ENCODE measurements at regions not wholly inside any gene's neighbourhood (a gene's known extent, or its start where the extent isn't known, plus 50 kb on each side); places are given as distances from the start of the nearest gene placed in this dataset.

- Mint-ChIP-seq H3K9me3 (ENCODE audit: unreplicated experiment) (peaks cover 8% of the 10 kb centered on the region), H3K4me1 (ENCODE audit: insufficient read depth, unreplicated experiment) (peaks cover 5% of the 10 kb centered on the region), H3K36me3 (ENCODE audit: insufficient read depth, unreplicated experiment) (no peaks in the 10 kb centered on the region), H3K4me3 (ENCODE audit: unreplicated experiment) (no peak overlapping the region), H3K27me3 (ENCODE audit: insufficient read depth, unreplicated experiment) (no peaks in the 10 kb centered on the region), H3K27ac (ENCODE audit: low read depth, unreplicated experiment) (no peak overlapping the region)
- POLR2A ChIA-PET: interaction anchor here (1.0 kb wide), 1 partner anchor 870 kb away, joined by 3 read pairs; no protein-coding TSS in a partner anchor
- CTCF ChIA-PET: interaction anchor here (0.6 to 1.4 kb wide), 4 partner anchors 9 to 175 kb away, joined by 3 to 5 read pairs (median 4); no protein-coding TSS in a partner anchor
- no peak for DNase-seq (ENCODE audit: unreplicated experiment)
- intact Hi-C loops (cut with micrococcal nuclease): no loop called here
- TF ChIP-seq, protein P1, sequence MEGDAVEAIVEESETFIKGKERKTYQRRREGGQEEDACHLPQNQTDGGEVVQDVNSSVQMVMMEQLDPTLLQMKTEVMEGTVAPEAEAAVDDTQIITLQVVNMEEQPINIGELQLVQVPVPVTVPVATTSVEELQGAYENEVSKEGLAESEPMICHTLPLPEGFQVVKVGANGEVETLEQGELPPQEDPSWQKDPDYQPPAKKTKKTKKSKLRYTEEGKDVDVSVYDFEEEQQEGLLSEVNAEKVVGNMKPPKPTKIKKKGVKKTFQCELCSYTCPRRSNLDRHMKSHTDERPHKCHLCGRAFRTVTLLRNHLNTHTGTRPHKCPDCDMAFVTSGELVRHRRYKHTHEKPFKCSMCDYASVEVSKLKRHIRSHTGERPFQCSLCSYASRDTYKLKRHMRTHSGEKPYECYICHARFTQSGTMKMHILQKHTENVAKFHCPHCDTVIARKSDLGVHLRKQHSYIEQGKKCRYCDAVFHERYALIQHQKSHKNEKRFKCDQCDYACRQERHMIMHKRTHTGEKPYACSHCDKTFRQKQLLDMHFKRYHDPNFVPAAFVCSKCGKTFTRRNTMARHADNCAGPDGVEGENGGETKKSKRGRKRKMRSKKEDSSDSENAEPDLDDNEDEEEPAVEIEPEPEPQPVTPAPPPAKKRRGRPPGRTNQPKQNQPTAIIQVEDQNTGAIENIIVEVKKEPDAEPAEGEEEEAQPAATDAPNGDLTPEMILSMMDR (IDR thresholded peaks at IDR 0.05; ENCODE audit: unreplicated experiment): no peak
- BruUV-seq (replicated peaks): no TSS peak
Observed at GRCh38 chr5:167895899-167896659, 395.4 kb upstream of the WWC1 start.

DNA sequence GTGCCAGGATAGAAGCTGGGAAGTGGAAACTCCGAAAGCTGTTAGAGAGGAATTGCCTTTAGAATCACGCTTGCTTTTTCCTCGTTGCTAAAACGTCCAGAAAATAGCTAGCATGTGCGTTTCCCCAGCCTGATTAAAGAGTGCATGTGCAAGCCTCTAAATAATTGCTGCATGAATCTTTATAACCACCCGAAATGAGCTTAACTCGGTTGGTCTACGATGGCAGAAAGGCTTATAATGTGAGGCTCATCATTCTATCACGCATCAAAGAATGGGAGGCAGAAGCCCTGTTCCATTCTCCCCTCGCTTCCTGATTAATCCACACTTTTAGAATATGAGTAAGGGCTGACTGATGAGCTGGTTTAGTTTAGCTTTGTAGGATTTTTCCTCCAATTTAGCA is 394.6 kb upstream of the WWC1 start:
- Mint-ChIP-seq H3K27me3 (ENCODE audit: insufficient read depth, unreplicated experiment) (no peaks in the 10 kb centered on the region), H3K27ac (ENCODE audit: low read depth, unreplicated experiment) (no peak overlapping the region), H3K9me3 (ENCODE audit: unreplicated experiment) (peaks cover 8% of the 10 kb centered on the region), H3K4me3 (ENCODE audit: unreplicated experiment) (no peak overlapping the region), H3K36me3 (ENCODE audit: insufficient read depth, unreplicated experiment) (no peaks in the 10 kb centered on the region), H3K4me1 (ENCODE audit: insufficient read depth, unreplicated experiment) (peaks cover 5% of the 10 kb centered on the region)
- BruUV-seq (replicated peaks): no TSS peak
- DNase-seq (ENCODE audit: unreplicated experiment): no peak
- ChIA-PET POLR2A (no interaction called here), CTCF (interaction anchor here (0.5 to 1.4 kb wide), 3 partner anchors 9 to 310 kb away, joined by 3 to 5 read pairs (median 3); no protein-coding TSS in a partner anchor)
- TF ChIP-seq, protein P1 (IDR thresholded peaks at IDR 0.05; ENCODE audit: unreplicated experiment): no peak
- intact Hi-C loops (cut with micrococcal nuclease): no loop called here

DNA sequence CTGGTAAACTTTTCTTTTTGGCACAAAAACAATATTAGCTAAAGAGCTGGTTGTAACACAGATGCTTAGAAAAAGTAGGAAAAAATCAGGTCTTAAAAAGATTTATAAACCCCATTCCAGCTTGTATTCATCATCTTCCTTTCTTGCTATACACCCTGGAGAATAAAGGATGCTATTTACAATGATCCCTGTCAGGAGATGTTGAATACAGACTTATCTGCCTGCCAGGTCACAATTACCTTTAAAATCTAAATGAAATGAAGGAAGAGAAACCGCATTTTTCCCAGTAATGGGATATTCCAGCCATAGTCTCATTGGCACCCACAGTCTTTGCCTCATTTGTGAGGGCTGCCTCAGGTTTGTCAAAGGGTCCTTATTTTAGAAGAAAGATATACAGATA is 394.1 kb upstream of the WWC1 start:
- H3K4me1 Mint-ChIP-seq (ENCODE audit: insufficient read depth, unreplicated experiment): peaks cover 5% of the 10 kb centered on the region
- no peak overlapping the region for H3K27ac Mint-ChIP-seq (ENCODE audit: low read depth, unreplicated experiment)
- no peaks in the 10 kb centered on the region for H3K36me3 Mint-ChIP-seq (ENCODE audit: insufficient read depth, unreplicated experiment)
- no peaks in the 10 kb centered on the region for H3K27me3 Mint-ChIP-seq (ENCODE audit: insufficient read depth, unreplicated experiment)
- intact Hi-C loops (cut with micrococcal nuclease): no loop called here
- ChIA-PET POLR2A (interaction anchor here (2.0 kb wide), 1 partner anchor 11 kb away, joined by 6 read pairs; no protein-coding TSS in a partner anchor), CTCF (interaction anchor here (0.5 to 1.4 kb wide), 2 partner anchors 14 to 311 kb away, joined by 3 to 5 read pairs; no protein-coding TSS in a partner anchor)
- DNase-seq (ENCODE audit: unreplicated experiment): no peak
- TF ChIP-seq, protein P1 (IDR thresholded peaks at IDR 0.05; ENCODE audit: unreplicated experiment): no peak
- no peak overlapping the region for H3K4me3 Mint-ChIP-seq (ENCODE audit: unreplicated experiment)
- BruUV-seq (replicated peaks): no TSS peak
- peaks cover 8% of the 10 kb centered on the region for H3K9me3 Mint-ChIP-seq (ENCODE audit: unreplicated experiment)

GRCh38 chr5:167898361-167899042 is 392.9 kb upstream of the WWC1 start:
- H3K9me3 Mint-ChIP-seq (ENCODE audit: unreplicated experiment): peaks cover 8% of the 10 kb centered on the region
- POLR2A ChIA-PET: interaction anchor here (0.7 to 2.0 kb wide), 5 partner anchors 10 to 199 kb away, joined by 3 to 6 read pairs (median 3); no protein-coding TSS in a partner anchor
- no peaks in the 10 kb centered on the region for H3K27me3 Mint-ChIP-seq (ENCODE audit: insufficient read depth, unreplicated experiment)
- H3K27ac Mint-ChIP-seq (ENCODE audit: low read depth, unreplicated experiment): no peak overlapping the region
- peaks cover 7% of the 10 kb centered on the region for H3K4me1 Mint-ChIP-seq (ENCODE audit: insufficient read depth, unreplicated experiment)
- intact Hi-C loops (cut with micrococcal nuclease): no loop called here
- H3K4me3 Mint-ChIP-seq (ENCODE audit: unreplicated experiment): no peak overlapping the region
- TF ChIP-seq, protein P1 (IDR thresholded peaks at IDR 0.05; ENCODE audit: unreplicated experiment): no peak
- CTCF ChIA-PET: interaction anchor here (0.6 to 1.3 kb wide), 5 partner anchors 12 to 168 kb away, joined by 3 to 5 read pairs (median 3); no protein-coding TSS in a partner anchor
- H3K36me3 Mint-ChIP-seq (ENCODE audit: insufficient read depth, unreplicated experiment): no peaks in the 10 kb centered on the region
- no TSS peak for BruUV-seq (replicated peaks)
- peak; percentile 62 for DNase-seq (ENCODE audit: unreplicated experiment)

Data from MCF 10A (cell line).